Fibroblast of the aortic adventitia (primary cell): ENCODE measurements at regions not wholly inside any gene's neighbourhood (a gene's known extent, or its start where the extent isn't known, plus 50 kb on each side); places are given as distances from the start of the nearest gene placed in this dataset.

ENCODE experiments used
- DNase-seq: peaks from one replicate; pipeline ENCODE4 v3.0.0-alpha.2; 2010; ENCODE audit warnings: low read depth
- H3K4me3 ChIP-seq: 2 replicates; pipeline ENCODE4 v1.5.1; 2011; ENCODE audit warnings: low read depth, mild to moderate bottlenecking, control low read depth, low read length, moderate library complexity
- TF ChIP-seq, protein P1 (sequence below): IDR thresholded peaks from 2 replicates; pipeline ENCODE4 v1.5.1; 2011; ENCODE audit warnings: mild to moderate bottlenecking, low read length, control low read depth, inconsistent platforms; ENCODE audit not compliant: insufficient read depth

DNA sequence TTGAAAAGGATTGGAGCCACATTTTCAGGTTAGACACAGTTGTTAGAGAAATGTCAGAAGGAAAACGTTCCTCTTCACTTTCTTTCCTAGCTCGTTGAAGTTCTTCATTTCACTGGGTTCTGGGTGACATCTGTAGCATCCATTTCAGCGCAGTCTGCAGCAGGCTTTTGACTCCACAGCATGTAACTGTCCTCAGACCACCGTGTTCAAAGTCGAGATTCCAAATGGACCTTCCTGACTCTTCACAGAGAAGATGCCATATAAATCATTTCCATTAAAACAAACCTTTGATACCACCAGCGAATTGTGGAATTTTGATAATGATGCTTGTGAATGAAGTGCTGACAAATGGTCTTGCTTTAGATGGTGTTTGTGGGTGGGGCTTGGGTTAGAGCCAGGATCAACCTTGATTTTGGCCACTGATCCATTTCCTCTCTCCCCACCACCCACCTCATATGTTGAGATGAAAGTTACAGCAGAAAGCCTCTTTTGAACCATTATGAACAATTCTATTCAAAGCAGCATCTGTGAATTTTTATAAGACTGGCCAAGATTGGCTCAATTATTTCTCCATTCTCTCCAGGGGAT lies 185.3 kb upstream of the PREP start:
- DNase-seq, result no peak
- TF ChIP-seq, protein P1, sequence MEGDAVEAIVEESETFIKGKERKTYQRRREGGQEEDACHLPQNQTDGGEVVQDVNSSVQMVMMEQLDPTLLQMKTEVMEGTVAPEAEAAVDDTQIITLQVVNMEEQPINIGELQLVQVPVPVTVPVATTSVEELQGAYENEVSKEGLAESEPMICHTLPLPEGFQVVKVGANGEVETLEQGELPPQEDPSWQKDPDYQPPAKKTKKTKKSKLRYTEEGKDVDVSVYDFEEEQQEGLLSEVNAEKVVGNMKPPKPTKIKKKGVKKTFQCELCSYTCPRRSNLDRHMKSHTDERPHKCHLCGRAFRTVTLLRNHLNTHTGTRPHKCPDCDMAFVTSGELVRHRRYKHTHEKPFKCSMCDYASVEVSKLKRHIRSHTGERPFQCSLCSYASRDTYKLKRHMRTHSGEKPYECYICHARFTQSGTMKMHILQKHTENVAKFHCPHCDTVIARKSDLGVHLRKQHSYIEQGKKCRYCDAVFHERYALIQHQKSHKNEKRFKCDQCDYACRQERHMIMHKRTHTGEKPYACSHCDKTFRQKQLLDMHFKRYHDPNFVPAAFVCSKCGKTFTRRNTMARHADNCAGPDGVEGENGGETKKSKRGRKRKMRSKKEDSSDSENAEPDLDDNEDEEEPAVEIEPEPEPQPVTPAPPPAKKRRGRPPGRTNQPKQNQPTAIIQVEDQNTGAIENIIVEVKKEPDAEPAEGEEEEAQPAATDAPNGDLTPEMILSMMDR, result no peak
- no peak overlapping the region for H3K4me3 ChIP-seq

DNA sequence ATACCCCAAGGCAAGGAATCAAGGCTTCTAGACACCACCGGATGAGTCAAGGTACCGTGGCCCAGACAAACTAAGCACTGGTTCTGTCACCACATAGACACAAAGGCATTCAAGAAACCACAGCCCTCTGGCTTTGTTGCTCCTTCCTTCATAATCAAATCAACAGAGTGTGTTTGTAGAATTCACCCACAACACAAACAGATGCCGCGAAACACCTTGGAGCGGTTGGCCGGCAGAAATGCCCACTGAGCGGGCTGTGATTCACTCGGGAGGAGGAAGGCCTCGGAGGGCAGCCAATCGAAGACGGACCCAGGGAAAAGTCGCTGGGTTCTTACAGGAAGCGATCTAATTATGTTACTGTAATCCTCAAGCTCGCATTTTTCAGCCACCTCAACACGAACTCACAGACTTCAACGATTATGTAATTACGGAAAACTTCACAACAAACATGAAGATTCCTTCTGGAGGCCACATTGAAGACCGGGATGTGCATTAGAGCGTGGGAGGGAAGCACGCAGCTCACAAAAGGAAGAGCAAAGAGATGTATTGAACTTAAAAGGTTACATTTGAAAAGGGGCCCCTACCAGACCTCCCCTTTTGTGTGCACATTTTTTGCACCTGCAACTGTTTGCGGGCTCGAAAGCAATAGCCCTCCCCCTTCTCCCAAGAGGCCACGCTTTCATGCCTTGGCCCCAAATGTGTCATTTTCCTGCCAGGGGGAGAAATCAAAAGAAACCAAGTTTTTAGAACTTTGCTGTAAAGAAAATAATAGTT lies 184.7 kb upstream of the PREP start:
- H3K4me3 ChIP-seq, result no peak overlapping the region
- DNase-seq, result no peak
- TF ChIP-seq, protein P1, result no peak

GRCh38 chr6:105578179-105578707 lies 175.4 kb upstream of the PREP start:
- no peak overlapping the region for H3K4me3 ChIP-seq
- no peak for DNase-seq
- TF ChIP-seq, protein P1, result no peak

- DNase-seq, result peak; percentile 17
- TF ChIP-seq, protein P1, result no peak
- H3K4me3 ChIP-seq, result no peak overlapping the region
Observed at GRCh38 chr6:105573556-105573955, 170.7 kb upstream of the PREP start.

- DNase-seq, result peak; percentile 19
- no peak overlapping the region for H3K4me3 ChIP-seq
- TF ChIP-seq, protein P1, result no peak
Observed at GRCh38 chr6:105573138-105573537, 170.3 kb upstream of the PREP start.

DNA sequence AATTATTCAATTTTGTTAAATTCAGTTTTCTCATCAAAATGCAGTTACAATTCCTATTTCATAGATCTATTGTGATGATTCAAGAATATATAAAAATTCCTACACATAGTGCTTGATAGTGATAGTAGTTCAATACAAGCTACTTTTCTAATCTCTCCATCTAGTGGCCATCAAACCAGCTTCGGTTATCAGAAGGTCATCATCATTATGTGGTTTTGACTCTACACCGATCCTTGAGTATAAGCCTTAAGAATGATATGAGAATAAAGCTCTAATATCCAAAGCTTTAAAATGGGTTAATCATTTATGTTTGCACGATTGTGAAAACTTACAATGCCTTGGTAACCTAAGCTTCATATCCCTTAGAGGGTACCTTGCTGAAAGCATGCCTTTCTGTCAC lies 167.5 kb upstream of the PREP start:
- H3K4me3 ChIP-seq, result no peak overlapping the region
- TF ChIP-seq, protein P1, result no peak
- no peak for DNase-seq
